Kidney epithelial cell (primary cell): ENCODE measurements at regions not wholly inside any gene's neighbourhood (a gene's known extent, or its start where the extent isn't known, plus 50 kb on each side); places are given as distances from the start of the nearest gene placed in this dataset.

Experiments used
- DNase-seq: peaks from one replicate; pipeline ENCODE4 v3.0.0-alpha.2; 2010; ENCODE audit warnings: low read depth
- H3K27me3 ChIP-seq: 2 replicates; pipeline ENCODE4 v1.6.0; 2011; ENCODE audit warnings: low read length; ENCODE audit not compliant: control insufficient read depth, insufficient read depth
- H3K36me3 ChIP-seq: 2 replicates; pipeline ENCODE4 v1.5.1; 2011; ENCODE audit warnings: low read length; ENCODE audit not compliant: control insufficient read depth, insufficient read depth
- H3K4me3 ChIP-seq: 2 replicates; pipeline ENCODE4 v1.5.1; 2011; ENCODE audit warnings: low read depth, mild to moderate bottlenecking, control low read depth, low read length
- TF ChIP-seq, protein P1 (sequence below): IDR thresholded peaks from 2 replicates; pipeline ENCODE4 v1.5.1; 2011; ENCODE audit warnings: mild to moderate bottlenecking, moderate library complexity, low read length, control low read depth, inconsistent platforms; ENCODE audit not compliant: insufficient read depth, poor library complexity, severe bottlenecking

DNA sequence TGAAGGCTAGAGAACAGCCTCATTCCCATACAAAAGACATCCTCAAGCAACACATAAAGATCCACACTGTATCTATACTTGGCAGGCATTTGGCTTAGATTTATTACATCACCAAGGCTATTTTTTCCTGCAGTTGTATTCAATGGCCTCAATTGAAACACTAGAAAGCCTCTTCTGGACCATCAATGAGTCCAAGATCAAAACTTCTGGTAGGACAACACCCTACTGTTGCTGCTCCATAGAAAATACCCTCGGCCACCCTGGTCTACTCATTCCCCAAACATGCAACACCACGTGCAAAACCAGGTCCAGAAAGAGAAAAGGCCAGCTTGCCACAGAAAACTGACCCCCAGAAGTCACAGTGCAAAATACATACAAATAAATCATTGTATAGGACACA, 56.9 kb upstream of the CADM1 start:
- DNase-seq: no peak
- Histone ChIP-seq H3K36me3 (no peaks in the 10 kb centered on the region), H3K27me3 (peaks cover under 1% of the 10 kb centered on the region), H3K4me3 (no peak overlapping the region)
- TF ChIP-seq, protein P1, sequence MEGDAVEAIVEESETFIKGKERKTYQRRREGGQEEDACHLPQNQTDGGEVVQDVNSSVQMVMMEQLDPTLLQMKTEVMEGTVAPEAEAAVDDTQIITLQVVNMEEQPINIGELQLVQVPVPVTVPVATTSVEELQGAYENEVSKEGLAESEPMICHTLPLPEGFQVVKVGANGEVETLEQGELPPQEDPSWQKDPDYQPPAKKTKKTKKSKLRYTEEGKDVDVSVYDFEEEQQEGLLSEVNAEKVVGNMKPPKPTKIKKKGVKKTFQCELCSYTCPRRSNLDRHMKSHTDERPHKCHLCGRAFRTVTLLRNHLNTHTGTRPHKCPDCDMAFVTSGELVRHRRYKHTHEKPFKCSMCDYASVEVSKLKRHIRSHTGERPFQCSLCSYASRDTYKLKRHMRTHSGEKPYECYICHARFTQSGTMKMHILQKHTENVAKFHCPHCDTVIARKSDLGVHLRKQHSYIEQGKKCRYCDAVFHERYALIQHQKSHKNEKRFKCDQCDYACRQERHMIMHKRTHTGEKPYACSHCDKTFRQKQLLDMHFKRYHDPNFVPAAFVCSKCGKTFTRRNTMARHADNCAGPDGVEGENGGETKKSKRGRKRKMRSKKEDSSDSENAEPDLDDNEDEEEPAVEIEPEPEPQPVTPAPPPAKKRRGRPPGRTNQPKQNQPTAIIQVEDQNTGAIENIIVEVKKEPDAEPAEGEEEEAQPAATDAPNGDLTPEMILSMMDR: no peak

DNA sequence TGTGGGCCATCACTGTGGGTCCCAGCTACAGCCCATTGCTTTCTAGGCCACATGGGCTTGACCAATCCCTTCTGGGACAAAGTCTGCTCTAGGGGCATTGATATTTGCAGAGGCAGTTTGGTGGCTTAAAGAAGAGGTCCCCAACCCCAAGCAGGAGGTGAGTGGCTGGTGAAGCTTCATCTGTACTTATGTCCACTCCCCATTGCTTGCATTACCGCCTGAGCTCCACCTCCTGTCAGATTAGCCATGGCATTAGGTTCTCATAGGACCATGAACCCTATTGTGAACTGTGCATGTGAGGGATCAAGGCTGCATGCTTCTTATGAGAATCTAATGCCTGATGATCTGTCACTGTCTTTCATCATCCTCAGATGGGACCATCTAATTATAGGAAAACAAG, 54.4 kb upstream of the CADM1 start:
- TF ChIP-seq, protein P1: no peak
- H3K27me3 ChIP-seq: no peaks in the 10 kb centered on the region
- no peaks in the 10 kb centered on the region for H3K36me3 ChIP-seq
- DNase-seq: no peak
- no peak overlapping the region for H3K4me3 ChIP-seq

- DNase-seq: no peak
- TF ChIP-seq, protein P1: no peak
Measured at GRCh38 chr11:115557681-115558080, 53.5 kb upstream of the CADM1 start.

GRCh38 chr11:115556984-115557383, 52.8 kb upstream of the CADM1 start:
- DNase-seq: no peak
- Histone ChIP-seq H3K36me3 (no peaks in the 10 kb centered on the region), H3K4me3 (no peak overlapping the region), H3K27me3 (no peaks in the 10 kb centered on the region)
- TF ChIP-seq, protein P1: no peak

More at GRCh38 chr11:115557681-115558080, 53.5 kb upstream of the CADM1 start:
- Histone ChIP-seq H3K4me3 (no peak overlapping the region), H3K27me3 (no peaks in the 10 kb centered on the region), H3K36me3 (no peaks in the 10 kb centered on the region)

- no peak overlapping the region for H3K4me3 ChIP-seq
- TF ChIP-seq, protein P1: no peak
- no peaks in the 10 kb centered on the region for H3K36me3 ChIP-seq
- H3K27me3 ChIP-seq: no peaks in the 10 kb centered on the region
- DNase-seq: no peak
Measured at GRCh38 chr11:115555336-115556090, 51.3 kb upstream of the CADM1 start.
